VCaP (cell line): ENCODE measurements at regions not wholly inside any gene's neighbourhood (a gene's known extent, or its start where the extent isn't known, plus 50 kb on each side); places are given as distances from the start of the nearest gene placed in this dataset.

Source experiments
- H3K27ac ChIP-seq: fragments of 450-650 bp; 2 replicates; pipeline ENCODE4 v1.5.1; 2017
- TF ChIP-seq, protein P1 (sequence below): fragments of 450-650 bp; conservative IDR thresholded peaks from 2 replicates; pipeline ENCODE4 v1.5.1; 2017; ENCODE audit warnings: mild to moderate bottlenecking, moderate library complexity

DNA sequence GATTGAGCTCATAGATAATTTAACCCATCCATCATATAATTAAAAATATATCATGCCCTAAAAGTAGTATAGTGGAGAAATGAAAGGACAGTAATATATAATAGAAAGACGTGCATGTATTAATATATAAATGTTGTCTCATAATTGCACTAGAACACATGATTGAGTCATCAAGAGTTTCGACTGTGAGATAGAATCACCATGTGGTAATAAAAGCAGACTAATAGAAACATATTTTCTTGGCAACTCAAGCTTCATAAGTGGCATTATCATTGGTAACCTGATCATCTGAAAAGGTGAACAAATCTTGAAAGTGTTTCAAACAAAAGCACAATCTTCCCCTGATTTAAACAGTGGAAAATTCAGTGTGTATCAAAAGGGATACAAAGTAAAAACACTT lies 188.8 kb downstream of the CYRIA start:
- no peak overlapping the region for H3K27ac ChIP-seq
- TF ChIP-seq, protein P1, sequence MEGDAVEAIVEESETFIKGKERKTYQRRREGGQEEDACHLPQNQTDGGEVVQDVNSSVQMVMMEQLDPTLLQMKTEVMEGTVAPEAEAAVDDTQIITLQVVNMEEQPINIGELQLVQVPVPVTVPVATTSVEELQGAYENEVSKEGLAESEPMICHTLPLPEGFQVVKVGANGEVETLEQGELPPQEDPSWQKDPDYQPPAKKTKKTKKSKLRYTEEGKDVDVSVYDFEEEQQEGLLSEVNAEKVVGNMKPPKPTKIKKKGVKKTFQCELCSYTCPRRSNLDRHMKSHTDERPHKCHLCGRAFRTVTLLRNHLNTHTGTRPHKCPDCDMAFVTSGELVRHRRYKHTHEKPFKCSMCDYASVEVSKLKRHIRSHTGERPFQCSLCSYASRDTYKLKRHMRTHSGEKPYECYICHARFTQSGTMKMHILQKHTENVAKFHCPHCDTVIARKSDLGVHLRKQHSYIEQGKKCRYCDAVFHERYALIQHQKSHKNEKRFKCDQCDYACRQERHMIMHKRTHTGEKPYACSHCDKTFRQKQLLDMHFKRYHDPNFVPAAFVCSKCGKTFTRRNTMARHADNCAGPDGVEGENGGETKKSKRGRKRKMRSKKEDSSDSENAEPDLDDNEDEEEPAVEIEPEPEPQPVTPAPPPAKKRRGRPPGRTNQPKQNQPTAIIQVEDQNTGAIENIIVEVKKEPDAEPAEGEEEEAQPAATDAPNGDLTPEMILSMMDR: no peak

DNA sequence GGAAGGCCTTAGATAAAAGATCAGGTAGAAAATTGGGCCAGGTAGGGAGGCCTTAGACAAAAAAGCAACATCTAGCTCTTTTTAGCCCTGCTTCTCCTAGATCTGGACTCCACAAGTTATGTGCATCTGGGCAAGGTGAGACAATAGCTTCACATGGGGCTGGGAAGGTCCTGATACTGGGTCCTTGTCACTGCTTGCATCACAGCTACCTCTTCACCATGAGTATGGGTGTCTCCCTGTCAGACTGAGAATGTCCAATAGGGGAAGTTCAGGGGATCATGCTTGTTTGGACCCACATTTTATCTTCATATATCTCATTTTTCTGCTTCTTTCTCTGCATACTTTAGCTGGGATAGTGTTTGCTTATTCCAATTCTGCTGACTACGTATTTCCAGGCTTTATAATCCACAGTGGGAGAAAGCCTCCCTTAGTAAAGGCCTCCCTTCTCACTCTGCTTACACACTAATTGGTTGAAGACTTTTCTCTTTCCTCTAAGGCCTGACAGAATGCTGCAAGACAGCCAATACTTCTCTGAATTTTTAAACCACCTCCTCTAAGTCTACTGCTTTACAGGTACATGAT lies 189.6 kb downstream of the CYRIA start:
- TF ChIP-seq, protein P1: no peak
- no peak overlapping the region for H3K27ac ChIP-seq

DNA sequence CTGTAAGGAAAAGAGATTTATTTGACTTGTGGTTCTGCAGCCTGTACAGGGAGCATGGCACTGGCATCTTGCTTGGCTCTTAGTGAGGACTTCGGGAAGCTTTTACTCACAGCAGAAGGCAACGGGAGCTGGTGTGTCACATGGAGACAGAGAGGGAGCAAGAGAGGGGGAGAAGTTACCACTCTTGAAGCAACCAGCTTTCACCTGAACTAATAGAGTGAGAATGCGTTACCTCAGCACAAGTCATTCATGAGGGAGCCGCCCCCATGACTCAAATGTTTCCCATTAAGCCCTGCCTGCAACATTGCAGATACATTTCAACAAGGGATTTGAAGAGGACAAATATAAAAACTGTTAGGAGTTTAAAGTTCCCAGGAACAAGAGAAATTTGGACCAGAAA lies 190.0 kb downstream of the CYRIA start:
- TF ChIP-seq, protein P1: no peak
- no peak overlapping the region for H3K27ac ChIP-seq

DNA sequence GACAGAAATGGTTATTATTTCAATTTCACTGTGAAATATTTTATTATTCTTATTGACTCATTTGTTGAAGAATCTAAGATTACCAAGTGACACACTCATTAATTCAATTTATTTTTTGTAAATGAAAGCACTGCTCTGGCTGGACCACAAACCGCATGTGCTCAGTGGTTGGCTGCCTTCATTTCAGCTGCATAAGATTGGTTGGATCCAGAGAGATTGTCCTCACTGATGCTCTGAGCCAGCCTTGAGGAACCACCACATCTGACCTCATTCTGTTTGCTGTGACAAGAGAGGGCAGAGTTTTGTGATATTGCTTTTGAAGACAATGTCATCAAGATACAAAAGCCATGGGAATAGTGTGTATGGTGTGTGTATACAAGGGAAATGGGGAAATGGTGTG lies 192.1 kb downstream of the CYRIA start:
- no peak overlapping the region for H3K27ac ChIP-seq

DNA sequence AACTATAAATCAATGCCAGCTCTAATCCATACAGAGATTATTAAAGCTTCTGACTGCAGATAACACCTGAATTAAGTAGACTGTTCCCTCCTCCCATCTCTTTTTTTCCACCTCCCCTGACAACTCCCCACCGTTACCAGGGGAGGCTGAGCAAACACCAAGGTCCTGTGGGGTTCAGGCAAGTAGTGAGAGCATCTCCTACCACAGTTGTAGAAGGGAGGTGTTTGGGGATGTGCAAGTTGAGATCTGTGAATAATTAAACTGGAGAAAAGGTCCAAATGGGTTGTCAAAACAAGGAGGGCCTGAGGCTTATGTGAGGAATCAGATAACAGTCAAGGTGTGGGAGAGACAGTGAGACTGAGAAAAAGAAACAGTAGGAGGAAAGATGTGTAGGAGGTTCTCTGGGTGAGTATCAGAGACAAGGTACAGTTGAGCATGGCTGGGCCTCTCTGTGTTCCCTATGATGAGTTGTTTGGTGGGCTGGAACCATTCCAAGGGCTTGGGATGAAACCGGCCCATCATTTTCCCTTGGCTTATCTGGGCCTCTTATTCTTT lies 194.6 kb downstream of the CYRIA start:
- no peak overlapping the region for H3K27ac ChIP-seq
- TF ChIP-seq, protein P1: no peak

More for the DNA sequence above, 192.1 kb downstream of the CYRIA start:
- TF ChIP-seq, protein P1: no peak

DNA sequence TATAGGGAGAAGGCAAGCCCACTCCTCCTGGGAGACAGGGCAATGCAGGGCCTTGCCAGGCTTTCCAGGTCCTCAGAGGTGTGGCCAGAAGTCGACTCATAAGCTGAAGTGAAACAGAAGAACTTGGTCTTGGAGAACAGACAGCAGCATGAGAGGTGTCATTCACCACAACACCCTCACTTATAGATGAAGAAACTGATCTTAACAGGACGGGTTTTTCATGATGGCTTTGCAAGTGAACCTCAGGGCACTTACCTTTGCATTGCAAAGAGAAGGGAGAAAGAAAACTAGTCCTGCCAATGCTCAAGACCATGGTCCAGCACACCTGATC lies 198.8 kb downstream of the CYRIA start:
- TF ChIP-seq, protein P1: no peak

DNA sequence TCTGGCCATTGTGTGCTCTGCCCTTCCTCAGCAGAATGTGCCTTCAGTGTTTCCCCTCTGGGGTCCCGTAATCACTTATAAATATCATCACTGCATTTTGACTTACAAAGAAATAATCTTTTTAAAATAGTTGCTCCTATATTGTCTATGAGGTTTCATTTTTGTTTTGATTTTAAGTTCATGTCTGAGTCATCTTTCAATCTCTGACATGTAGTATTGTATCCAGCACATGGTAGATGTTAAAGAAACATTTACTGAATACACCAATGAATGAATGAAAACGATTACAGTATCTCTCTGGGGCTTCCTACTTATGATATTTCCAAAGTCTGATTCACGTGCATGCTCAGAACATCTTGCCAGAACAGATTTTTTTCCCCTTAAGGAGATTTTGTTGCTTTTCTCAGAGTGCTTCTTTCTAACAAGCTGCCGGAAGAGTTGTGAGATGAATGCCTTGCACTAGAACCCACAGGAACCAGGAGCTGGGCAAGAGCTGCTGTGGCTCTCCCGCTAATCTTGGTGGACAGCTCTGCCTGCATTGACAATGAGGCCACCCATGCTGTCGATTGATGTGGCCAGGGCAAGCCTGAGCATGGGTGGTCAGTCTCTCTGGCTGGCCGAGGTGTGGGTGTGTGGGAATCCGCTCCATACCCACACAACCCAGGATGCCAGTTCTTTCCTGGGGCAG lies 199.4 kb downstream of the CYRIA start:
- TF ChIP-seq, protein P1: no peak
- no peak overlapping the region for H3K27ac ChIP-seq

More for the DNA sequence above, 198.8 kb downstream of the CYRIA start:
- no peak overlapping the region for H3K27ac ChIP-seq
